GM19239 (cell line): ENCODE measurements at regions not wholly inside any gene's neighbourhood (a gene's known extent, or its start where the extent isn't known, plus 50 kb on each side); places are given as distances from the start of the nearest gene placed in this dataset.
A peak's percentile ranks its signal among the peaks of the same experiment; 100 is the strongest.
"Not testable (repeated sequence)": the region's sequence is repeated elsewhere in the genome, so short reads cannot be mapped to it uniquely, and the experiment has no call there.

Source experiments
- DNase-seq: peaks from one replicate; pipeline ENCODE4 v3.0.0; 2011; ENCODE audit warnings: low spot score; ENCODE audit not compliant: insufficient read length
- FAIRE-seq: peaks from 2 replicates; lab custom pipeline; 2011; peaks lifted over from hg19 to GRCh38; lab: Jason Lieb, UNC

DNA sequence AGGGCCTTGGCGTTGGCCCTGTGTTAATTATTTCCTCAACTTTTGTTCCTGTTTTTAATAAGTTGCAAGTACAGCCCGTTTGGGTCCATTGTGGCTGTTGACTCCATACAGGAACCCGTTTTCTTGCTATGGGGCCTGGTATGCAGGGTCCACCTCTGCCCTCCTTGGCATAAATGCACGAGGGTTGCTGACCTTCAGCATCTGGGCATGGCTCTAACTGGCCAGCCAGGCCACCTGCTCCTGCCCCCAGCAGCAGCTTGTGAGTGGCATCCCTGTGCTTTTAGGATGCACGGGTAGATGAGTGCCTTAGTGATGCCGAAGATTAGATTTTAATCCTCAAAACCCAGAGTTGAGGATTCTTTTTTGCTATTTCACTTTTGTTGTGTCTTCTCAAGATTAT, 123.2 kb downstream of the GLRX3 start:
- FAIRE-seq (no peak), DNase-seq (no peak)

DNA sequence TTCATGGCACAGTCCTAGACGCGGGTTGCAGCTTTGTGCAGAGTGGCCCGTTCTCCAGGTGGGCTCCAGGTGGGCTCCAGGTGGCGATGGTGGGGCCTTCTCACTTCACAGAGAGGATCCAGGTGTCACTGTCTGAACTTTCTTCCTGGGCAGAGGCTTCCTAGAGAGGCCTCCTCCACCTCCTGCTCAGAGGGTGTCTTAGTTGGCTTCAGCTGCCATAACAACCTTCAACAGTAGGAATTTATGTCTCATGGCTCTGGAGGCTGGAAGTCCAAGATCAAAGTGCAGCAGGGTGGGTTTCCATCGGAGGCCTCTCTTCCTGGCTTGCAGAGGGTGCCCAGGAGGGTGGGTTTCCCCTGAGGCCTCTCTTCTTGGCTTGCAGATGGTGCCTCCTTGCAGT, 125.1 kb downstream of the GLRX3 start:
- DNase-seq (no peak), FAIRE-seq (no peak)

DNA sequence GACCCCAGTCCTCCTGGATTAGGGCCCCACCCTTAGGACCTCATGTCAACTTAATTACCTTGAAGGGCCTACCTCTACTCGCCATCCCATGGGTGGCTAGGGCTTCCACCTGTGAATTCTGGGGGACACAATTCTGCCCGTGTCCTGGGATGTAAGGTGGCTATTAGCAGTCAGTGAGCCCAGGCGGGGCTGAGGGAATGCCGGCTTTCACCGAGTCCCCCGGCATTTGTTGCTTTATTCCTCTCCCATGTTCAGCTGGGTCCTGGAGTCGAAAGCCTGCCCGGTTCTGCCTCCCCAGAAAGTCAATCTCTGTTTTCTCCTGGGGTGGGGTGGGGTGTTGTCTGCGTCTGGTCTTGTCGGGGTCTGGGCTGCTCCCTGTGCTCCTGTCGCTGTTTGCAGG, 125.6 kb downstream of the GLRX3 start:
- FAIRE-seq (no peak), DNase-seq (no peak)

DNA sequence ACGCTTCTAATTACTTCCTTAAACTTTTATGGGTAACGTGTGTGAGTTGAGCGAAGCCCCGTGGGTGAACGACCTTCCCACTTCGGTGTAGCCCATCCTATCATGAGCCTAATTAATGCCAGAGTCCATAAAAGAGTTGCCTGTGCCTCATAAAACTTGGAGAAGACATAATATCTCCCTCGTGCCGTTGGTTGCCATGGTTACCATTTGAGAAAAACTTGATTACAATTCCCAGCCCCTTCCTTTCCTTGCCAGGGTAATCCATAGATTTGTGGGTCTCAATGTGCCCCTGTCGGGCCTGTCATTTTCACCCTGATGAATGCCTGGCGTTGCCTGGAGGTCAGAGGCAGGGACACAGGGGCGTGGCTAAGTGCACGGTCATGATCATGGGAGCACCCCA, 127.1 kb downstream of the GLRX3 start:
- FAIRE-seq, result no peak
- no peak for DNase-seq

DNA sequence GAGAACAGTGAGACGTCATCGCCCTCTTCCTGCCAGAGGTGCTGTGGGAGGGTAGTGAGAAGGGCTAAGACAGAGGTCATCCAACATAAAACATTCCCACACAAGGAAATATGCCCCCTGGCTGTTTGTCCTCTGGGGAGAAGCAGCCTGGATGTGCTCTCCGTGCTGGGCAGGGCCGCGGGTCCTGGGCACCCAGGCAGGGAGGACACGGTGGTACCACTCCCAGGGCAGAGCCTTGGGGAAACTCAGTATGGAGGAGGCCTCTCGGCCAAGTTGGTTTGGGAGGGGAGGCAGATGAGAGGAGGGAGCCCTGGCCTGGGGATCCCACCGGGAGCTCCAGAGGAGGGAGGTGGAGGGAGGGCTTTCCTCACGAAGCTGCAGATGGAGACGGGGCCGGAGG, 129.4 kb downstream of the GLRX3 start:
- FAIRE-seq, result no peak
- DNase-seq, result no peak

DNA sequence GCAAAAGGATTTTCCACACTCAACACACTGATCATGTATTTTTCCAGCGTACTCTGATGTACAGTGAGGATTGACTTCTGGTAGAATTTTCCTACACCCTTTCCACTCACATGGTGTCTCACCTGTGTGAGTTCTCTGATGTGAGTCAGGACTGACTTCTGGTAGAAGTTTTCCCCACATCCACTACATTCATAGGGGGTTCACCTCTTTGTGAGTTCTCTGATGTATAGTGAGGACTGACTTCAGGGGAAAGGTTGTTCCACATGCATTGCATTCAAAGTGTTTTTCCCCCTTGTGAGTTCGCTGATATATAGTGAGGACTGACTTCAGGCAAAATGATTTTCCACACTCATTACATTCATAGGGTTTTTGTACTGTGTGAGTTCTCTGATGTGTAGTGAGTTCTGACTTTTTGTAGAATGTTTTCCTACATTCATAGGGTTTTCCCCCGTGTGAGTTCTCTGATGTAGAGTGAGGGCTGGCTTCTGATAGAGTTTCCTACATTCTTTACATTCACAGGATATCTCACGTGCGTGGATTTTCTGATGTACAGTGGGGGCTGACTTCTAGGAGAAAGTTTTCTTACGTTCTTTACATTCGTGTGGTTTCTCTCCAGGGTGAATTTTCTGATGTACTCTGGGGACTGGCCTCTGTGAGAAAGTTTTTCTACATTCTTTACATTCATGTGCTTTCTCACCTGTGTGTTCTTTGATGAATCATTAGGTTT, 146.5 kb downstream of the GLRX3 start:
- no peak for DNase-seq
- no peak for FAIRE-seq

DNA sequence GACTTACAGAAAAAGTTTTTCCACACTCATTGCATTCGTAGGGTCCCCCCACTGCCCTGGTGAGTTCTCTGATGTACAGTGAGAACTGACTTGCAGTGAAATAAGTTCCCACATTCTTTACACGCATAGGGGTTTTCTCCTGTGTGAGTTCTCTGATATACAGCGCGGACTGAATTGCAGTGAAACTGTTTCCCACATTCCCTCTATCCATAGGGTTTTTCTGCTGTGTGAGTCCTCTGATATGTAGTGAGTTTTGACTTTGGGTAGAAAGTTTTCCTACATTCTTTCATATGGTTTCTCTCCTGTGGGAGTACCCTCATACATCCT, 147.0 kb downstream of the GLRX3 start:
- DNase-seq, result no peak
- no peak for FAIRE-seq

DNA sequence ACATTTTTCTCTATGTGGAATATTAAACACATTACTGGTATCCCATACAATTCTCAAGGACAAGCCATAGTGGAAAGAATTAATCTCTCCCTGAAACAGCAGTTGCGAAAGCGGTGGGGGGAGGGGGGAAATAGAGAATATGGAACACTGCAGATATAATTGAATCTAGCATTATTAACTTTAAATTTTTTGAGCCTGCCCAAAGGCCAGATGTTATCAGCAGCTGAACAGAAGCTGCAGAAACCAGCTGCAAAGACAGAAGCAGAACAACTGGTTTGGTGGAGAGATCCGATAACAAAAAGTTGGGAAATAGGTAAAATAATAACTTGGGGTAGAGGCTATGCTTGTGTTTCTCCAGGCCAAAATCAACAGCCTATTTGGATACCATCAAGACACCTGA, 159.6 kb downstream of the GLRX3 start:
- not testable (repeated sequence) for DNase-seq, FAIRE-seq

DNA sequence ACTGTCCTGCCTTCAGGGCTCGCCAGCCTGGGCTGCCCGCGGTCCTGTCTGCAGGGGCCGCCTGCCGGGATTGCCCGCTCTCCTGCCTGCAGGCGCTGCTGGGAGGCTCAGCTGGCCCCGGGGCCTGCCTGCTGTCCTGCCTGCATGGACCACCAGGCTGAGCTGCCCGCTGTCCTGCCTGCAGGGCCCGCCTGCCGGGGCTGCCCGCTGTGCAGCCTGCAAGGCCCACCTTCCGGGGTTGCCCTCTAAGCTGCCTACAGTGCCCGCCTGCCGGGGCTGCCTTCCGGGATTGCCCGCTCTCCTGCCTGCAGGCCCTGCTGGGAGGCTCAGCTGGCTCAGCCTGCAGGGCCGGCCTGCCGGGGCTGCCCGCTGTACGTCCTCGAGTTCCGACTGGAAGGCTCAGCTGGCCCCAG, 164.4 kb downstream of the GLRX3 start:
- DNase-seq, result no peak
- FAIRE-seq, result no peak

DNA sequence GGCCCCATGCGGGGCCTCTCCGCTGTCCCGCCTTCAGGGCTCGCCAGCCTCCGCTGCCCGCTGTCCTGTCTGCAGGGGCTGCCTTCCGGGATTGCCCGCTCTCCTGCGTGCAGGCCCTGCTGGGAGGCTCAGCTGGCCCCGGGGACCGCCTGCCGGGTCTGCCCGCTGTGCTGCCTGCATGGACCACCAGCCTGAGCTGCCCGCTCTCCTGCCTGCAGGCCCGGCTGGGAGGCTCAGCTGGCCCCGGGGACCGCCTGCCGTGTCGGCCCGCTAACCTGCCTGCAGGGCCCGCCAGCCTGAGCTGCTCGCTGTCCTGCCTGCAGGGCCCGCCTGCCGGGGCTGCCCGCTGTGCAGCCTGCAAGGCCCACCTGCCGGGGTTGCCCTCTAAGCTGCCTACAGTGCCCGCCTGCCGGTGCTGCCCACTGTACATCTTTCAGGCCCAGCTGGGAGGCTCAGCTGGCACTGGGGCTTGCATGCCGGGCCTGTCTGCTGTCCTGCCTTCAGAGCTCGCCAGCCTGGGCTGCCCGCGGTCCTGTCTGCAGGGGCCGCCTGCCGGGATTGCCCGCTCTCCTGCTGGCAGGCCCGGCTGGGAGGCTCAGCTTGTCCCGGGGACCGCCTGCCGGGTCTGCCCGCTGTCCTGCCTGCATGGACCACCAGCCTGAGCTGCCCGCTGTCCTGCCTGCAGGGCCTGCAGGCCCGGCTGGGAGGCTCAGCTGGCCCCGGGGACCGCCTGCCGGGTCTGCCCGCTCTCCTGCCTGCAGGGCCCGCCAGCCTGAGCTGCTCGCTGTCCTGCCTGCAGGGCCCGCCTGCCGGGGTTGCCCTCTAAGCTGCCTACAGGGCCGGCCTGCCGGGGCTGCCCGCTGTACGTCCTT, 165.1 kb downstream of the GLRX3 start:
- FAIRE-seq (peak; percentile 74), DNase-seq (peak; percentile 20)

DNA sequence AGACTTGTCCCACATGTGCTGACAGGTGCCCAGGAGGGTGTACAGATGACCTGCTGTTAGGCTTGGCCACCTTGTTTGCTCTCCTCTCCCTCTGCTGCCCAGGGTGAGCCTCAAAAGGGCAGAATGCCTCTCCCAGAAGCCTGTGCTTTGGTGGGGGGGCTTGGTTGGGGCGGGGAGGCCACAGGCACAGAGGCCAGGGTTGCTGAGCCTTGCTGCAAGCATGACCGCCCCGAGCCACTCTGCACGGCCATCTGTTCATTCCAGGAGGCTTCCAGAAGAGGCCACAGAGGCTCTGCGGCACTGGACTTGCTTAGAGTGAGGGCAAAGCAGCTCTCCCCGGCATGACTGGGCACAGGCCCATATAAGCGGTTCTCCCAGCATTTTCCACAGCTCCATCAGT, 190.8 kb downstream of the GLRX3 start:
- DNase-seq (no peak), FAIRE-seq (no peak)

DNA sequence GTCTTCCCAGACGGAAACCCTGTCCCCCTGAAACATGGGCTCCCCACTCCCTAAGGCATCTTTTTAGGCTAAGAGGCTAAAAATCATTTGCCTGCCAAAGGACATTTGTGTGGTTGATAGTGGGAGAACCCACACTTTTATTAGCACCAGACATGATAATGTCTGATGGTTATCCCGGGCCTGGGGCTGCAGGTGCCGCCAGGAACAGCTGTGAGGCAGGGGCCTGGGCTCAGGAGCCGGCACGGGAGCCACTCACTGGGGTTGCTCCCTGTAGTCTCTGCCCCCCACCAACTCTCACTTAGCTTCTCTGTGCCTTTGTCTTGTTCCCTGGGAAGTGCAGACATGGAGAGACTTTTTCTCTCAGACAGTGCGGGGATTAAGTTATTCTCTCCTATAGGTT, 193.6 kb downstream of the GLRX3 start:
- FAIRE-seq (no peak), DNase-seq (no peak)

DNA sequence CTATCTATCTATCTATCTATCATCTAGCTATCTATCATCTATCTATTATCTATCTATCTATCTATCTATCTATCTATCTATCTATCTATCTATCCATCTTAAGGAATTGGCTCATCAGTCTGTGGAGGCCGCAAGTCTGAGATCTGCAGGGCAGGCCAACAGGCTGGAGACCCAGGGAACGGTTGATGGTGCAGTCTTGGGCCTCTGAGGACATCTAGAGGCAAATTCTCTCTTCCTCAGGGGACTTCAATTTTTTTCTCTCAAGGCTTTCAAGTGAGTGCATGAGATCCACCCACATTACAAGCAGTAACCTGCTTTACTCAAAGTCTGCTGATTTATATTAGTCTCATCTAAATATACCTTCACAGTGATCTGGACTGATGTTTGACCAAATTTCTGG, 197.0 kb downstream of the GLRX3 start:
- FAIRE-seq, result no peak

DNA sequence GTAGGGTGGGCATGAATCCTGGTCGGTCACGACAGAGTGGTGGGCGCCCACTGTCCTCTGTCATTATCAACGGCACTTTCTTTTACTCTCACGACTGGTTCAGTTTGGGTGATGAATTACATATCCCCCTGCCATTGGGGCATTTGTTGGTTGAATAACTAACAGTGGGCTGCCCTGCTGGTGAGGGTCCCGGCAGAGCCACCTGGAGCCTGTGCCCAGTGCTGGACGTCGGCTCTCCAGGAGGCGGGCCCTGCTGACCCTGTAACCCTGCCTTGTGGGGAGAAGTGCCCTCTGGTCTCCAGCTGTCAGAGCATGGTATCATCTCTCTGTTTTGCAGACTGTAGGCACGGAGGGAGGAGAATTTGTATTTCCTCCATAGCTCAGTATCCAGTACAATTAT, 199.1 kb downstream of the GLRX3 start:
- DNase-seq, result no peak
- no peak for FAIRE-seq

More for the DNA sequence above, 197.0 kb downstream of the GLRX3 start:
- DNase-seq, result no peak

DNA sequence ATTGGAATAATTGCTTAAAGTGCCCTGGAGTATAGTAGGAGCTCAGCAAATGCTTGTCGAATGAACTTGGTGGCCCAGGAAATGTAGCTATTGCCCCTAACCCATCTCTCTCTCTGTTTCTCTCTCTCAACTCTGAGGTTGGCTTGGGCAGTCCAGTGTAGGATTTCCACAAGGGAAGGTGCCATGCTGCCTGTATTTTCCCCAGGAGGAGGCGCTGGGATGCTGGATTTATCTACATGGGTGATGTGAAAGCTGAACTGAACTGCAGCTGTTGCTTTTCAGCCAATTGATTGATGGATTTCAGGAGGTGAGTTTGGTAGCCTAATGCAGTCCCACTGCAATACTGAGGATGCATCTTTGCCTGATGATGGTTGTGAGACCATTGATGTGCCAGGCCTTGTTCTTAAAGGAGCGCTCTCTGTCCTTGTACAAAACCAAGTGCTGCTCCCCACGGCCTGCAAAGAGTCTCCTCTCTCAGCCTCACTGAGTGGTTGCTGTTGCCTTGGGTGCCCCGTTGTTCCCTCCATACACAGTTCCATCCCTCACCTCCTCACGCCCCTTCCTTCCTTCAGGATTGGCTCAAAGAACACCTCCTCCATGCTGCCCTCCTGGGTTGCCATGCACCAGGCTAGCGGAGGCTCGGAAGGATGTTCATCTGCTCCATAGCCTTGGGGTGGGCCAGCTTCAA, 200.6 kb downstream of the GLRX3 start:
- DNase-seq (no peak), FAIRE-seq (no peak)

DNA sequence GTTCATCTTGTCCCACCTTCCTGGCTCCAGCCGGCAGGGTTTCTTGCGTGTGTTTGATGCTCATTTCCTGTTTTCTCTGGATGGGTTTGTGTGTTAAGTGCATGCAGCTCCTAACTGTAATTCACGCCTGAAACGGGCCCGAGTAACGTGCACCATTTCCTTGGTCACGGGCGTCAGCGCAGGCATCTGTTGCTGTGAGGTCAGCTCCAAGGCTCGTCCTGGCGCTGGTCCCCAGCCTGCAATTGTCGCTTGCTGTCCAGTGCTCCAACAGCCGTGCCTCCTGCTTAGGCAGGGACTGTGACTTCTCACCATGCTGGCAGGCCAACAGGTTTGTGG, 201.1 kb downstream of the GLRX3 start:
- DNase-seq, result no peak
- FAIRE-seq, result no peak

DNA sequence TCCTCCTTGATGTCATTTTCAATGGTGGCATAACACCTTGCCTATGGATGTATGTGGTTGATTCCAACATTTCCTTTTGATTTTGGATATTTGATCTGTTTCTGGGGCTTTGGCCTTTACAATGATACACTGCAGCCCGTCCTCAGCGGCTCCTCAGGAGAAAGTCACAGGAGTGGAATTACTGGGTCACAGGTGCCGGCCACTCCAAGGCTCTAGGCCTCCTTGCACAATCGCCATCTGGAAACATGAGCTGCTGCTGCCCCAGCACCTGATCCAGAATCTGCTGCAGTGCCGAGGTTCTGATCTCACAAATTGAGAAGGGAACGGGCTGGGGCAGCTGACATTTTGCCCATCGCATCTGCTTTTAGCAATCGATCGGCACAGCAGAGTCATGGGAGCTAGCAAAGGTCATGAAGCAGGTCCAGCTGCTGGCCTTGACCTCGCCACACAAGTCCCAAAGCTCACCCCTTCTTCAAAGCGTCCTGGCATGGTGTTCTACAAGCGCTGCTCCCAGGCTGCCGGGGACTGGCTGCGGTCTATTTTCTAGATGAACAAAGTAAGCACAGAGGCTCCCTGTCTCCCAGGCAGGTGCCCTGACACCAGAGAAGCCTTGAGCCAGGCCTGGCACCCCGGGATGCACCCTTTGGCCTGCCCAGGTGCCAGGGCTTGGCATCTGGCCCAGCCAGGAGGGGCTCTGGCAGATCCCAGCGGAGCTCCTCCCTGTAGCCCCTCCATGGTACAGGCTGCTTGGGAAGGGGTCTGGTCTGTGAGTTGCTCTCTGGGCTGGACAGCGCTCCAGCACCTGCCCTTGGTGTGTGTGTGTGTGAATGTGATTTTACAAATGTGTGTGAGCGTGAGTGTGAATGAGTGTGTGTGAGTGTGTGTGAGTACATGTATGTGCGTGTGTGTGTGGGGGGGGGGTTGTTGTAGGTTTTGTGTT, 201.8 kb downstream of the GLRX3 start:
- FAIRE-seq, result no peak
- DNase-seq, result no peak

DNA sequence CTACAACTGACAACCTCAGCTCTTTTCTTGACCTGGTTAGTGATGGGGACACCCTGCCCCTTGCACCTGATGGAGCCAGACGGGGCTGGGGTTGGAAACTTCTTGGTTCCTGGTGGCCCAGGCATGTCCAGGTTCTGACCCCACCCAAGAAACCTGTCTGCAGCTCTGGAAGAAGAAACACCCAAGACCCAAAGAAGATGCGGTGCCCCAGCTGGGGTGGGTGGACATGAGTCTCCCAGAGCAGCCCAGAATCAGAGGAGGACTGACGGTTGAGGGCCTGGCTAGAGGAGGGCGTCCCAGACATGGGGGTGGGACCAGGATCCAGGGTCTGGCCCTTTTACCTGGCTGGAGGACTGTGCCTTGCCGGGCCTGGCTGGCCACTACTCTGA, 202.4 kb downstream of the GLRX3 start:
- no peak for FAIRE-seq
- DNase-seq, result no peak

DNA sequence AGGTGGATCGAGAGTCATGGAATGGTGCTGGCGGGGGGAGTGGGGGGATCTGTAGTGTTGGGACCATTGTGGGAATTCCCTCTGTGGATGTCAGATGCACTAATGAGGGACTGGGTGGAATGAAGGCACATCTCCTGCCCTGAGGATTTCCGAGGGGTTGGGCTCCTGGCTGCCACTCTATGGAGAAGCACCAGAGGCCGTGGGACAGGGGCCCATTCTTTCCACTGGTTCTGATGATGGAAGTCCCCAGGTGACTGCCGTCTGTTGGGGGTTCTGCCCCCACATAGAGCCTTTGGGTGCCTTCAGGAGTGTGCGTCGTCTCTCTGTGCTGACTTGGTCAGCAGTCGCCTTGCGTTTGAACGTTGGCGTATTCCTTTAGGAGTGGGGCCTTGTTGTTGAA, 202.9 kb downstream of the GLRX3 start:
- FAIRE-seq, result no peak
- DNase-seq, result no peak

DNA sequence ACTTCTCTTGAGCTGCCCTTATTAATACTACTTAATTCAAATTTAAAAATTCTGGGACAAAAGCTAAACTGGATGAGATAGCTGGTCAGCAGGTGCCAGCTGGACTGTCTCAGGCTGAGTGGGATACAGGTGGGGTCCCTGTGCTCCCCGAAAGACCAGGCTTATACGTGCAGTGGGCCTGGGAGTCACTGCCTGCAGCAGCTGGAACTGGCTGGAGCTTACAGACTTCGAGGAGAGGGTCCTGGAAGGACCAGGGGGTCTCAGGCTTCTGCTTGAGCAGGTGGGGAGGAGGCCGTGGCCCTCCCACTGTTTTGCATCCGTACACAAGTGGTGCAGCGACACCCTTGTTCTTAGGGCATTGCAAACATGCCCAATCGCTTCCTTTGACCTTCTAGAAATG, 203.7 kb downstream of the GLRX3 start:
- DNase-seq (no peak), FAIRE-seq (no peak)
